Muscle of arm (tissue), 1 donor: ENCODE measurements at regions not wholly inside any gene's neighbourhood (a gene's known extent, or its start where the extent isn't known, plus 50 kb on each side); places are given as distances from the start of the nearest gene placed in this dataset.

Experiments used
- DNase-seq: peaks from one replicate; pipeline ENCODE4 v3.0.0-alpha.2; 2013

- DNase-seq, result peak; percentile 25
Observed at GRCh38 chr2:76318848-76319360, 608.2 kb upstream of the GCFC2 start.

- no peak for DNase-seq
Observed at GRCh38 chr2:76316691-76317090, 606.0 kb upstream of the GCFC2 start.

DNA sequence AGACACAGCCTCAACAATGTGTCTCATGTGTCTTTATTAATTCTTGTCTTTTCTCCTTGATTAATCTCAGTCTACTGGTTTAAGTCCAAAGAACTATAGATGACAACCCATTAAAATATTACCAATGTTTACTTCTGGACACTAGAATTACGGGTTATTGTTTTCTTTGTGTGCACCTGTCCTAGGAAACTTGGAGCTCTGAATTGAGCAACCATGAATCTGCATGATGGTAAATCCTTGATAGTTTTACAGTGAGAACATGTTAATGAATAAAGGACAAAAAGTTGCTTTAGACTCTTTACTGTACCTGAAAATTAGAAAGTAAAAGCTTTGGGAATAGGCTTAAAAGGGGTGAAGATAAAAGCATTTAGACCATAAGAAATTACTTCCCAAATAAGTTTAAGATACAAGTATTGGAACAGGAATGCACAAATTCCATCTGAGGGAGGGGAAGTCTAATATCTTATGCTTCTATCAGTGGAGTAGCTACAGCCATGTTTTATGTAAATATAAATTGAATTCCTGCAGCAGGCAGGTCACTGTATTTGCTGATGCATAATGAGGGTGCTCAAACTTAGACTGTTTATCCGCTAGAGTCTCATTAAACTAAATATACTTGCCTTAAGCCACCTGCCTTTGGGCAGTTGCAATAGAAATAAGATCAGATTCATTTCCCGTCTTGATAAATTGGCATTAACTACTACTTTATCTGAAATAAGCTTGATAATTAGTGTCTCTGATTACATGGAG is 603.7 kb upstream of the GCFC2 start:
- no peak for DNase-seq

- no peak for DNase-seq
Observed at GRCh38 chr2:76312236-76312635, 601.5 kb upstream of the GCFC2 start.

- DNase-seq, result no peak
Observed at GRCh38 chr2:76311728-76312127, 601.0 kb upstream of the GCFC2 start.

DNA sequence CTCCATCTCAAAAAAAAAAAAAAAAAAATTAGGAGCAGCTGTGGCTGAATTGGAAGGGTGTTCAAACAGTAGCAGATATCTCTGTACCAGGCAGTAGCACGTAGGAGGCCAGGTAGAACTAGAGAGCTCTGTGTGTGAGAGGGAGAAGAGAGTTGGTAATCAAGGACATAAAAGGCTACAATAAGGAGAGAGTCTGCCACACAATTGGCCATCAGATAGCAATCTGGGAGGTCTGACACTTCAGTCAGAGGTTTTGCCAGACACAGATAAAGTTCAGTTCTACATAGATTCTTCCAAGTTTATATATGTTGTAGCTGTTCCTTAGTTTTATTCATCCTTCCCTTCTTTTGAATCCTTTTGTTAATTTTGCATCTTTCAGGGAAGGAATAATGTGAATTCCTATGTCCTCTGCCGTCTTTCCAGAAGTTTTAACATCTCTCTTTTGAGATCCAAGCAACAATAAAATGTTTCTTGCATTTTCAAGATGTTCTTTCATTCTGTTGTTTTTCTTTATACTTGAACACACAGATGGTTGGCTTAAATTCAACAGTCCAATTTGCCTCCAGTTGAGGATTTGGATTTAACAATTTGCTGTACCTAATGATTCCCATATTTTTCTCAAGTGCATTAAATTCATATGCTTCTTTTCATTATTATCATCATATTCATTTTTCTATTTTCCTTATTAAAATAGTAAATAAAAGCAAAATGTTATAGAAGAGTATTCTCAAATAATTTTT is 600.3 kb upstream of the GCFC2 start:
- peak; percentile 64 for DNase-seq

- no peak for DNase-seq
Observed at GRCh38 chr2:76307495-76307894, 596.8 kb upstream of the GCFC2 start.

DNA sequence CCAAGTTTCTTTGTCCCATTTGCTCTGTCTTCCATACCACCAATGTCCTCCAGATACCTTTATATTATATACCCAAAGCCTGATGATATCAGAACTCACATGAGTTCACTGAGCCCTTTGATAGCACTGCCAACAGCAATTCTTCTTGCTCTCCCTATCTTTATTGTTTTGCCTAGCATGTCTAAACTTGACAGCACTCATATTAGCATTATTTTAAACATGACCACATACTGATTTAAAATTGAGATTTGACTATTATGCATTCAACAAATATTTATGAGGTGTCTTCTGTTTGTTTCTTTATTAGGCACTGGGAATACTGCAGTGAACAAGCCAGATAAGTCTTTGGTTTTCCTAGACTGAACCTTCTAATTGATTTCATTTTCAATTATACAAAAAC is 587.3 kb upstream of the GCFC2 start:
- DNase-seq, result no peak

- no peak for DNase-seq
Observed at GRCh38 chr2:76296438-76296837, 585.7 kb upstream of the GCFC2 start.

DNA sequence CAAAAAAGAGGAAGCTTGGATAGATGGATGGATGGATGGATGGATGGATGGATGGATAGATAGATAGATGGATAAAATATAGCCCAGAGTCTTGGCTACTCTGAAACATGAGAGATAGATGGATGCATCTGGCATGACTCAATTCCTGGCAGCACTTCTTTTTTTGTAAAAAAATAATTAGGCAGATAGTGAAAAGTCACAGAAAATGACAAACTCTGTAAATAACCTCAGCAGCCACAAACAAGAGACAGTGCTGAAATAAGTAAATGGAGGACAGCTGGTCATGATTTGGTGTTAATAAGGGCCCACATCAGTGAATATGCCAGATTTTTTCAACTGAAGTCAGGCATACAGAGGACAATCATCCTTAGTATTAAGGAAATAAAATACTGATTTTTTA is 585.0 kb upstream of the GCFC2 start:
- DNase-seq, result no peak

- no peak for DNase-seq
Observed at GRCh38 chr2:76288598-76288997, 577.9 kb upstream of the GCFC2 start.

GRCh38 chr2:76288146-76288545 is 577.4 kb upstream of the GCFC2 start:
- DNase-seq, result no peak

DNA sequence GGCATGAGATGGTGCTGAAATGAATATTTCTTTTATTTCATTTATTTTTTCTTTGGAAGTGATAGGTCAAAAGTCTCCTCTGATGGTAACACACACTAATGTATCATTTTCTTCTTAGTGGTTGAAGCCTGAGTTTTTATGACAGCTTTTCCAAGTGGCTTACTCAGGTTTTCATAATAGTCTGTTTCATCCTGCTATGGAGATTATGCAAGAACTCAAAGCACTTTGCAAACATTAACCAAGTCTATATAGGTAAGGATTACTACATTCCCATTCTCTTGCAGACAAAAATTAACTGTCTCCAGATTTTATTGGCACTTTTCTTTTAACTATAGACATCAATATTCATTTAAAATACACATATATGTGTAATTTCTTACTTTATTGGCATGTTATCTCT is 572.6 kb upstream of the GCFC2 start:
- no peak for DNase-seq

DNA sequence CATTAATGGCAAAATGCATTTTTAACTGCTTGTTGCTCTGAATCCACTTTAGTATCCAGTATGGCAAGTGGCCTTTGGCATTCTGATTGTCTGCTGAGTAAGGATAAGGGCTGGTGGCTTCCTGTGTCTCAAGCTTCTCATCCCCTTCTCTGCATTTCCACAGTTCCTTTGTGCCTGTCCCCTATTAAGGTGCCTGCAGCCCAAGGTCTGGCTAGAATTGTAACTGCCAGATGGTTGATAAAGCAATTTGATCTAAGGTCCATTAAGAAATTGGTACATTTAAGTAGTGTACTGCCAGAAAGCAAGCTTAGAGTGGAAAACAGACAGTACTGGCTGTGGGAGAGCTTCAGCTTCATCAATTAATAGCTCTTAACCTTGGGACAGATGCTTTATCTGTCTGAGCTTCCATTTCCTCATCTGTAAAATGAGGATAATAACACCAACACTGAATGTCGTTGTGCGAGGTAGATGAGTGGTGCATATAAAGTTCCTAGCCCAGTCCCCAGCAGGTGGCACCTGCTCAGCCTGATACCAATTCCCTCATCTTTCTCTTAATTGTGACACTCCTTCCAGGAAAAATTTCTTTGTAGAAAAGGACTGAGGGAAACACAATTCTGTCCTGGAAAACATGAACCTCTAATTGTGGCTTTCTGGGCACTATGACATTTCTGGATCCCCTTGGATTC is 570.6 kb upstream of the GCFC2 start:
- DNase-seq, result no peak

DNA sequence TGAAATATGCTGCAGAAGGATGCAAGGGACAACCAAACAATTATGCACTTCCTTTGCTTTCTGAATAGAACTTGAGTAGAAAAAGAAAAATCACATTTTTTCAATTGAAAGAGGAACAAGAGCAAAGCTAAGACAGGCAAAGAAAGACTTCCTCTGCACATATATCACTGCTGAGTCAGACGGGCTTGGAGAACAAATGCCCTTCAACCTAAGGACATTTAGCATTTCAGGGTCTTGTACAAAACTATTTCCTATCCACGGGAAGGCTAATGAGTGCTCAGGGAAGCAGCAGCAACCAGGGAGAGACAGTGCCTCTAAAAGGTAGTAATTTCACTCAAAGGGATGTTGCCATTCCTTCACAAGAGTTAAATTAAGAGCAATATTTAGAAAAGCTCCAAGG is 570.0 kb upstream of the GCFC2 start:
- DNase-seq, result no peak

DNA sequence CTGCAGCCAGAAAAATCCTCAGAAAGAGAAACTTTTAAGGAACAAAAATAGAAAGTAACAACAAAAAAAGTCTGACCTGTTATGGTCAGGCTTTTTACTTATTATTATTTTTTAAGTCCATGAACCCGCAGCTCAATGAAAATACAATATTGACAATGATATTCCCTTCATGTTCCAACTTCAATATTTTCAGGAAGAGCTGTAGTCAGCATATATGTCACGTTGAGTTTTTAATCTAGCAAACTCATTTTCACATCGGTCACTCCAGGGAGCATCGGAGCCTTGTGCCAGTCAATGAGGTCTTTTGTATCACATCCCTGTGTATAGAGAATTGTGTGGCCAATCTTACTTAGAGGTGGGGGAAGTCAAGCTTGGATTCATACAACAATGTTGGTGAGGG is 568.4 kb upstream of the GCFC2 start:
- DNase-seq, result no peak

- DNase-seq, result no peak
Observed at GRCh38 chr2:76275788-76276187, 565.1 kb upstream of the GCFC2 start.

GRCh38 chr2:76274676-76275075 is 564.0 kb upstream of the GCFC2 start:
- no peak for DNase-seq

GRCh38 chr2:76274160-76274559 is 563.4 kb upstream of the GCFC2 start:
- no peak for DNase-seq

DNA sequence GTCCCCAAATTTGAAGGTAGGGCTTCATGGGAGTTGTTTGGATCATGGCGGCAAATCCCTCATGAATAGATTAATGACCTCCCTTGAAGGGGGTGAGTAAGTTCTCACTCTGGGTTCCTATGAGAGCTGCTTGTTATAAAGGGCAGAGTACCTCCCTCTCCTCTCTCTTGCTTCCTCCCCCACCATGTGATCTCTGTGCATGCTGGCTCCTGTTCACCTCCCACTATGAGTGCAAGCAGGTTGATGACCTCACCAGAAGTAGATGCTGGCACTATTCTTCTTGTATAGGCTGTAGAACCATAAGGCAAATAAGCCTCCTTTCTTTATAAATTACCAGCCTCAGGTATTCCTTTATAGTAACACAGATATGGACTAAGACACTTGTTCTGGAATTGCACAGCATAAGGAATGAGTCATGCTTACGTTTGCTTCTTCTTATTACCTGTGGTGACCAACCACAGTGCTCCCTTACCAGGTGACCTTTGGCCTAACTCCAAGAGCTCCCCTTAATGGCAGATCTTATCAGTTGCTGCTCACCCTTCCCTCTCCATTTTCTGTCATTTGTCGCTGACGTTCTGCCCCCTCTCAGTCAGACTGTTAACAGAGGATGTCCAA is 559.5 kb upstream of the GCFC2 start:
- DNase-seq, result no peak

- peak; percentile 13 for DNase-seq
Observed at GRCh38 chr2:76268902-76269620, 558.3 kb upstream of the GCFC2 start.

- no peak for DNase-seq
Observed at GRCh38 chr2:76268484-76268883, 557.8 kb upstream of the GCFC2 start.
